Liver (tissue), 8 donors: ENCODE measurements at regions not wholly inside any gene's neighbourhood (a gene's known extent, or its start where the extent isn't known, plus 50 kb on each side); places are given as distances from the start of the nearest gene placed in this dataset.

Source experiments
- DNase-seq: peaks from one replicate; pipeline ENCODE4 v3.0.0-alpha.2; 2017; ENCODE audit warnings: low spot score
- H3K27ac ChIP-seq, 2 donors: one replicate each; pipeline ENCODE4 v1.7.0; 2013; ENCODE audit warnings: inconsistent platforms in 2 of 2, low read length in 2 of 2, control low read depth in 1 of 2, low read depth in 1 of 2, mild to moderate bottlenecking in 1 of 2
- H3K27me3 ChIP-seq, 4 donors: one replicate each; pipeline versions ENCODE4 v1.6.1 to v1.7.0; 2013; ENCODE audit warnings: low read length in 3 of 4, inconsistent platforms in 1 of 4, mild to moderate bottlenecking in 1 of 4, moderate library complexity in 1 of 4; ENCODE audit not compliant: control insufficient read depth in 4 of 4, insufficient read depth in 4 of 4
- H3K36me3 ChIP-seq, 4 donors: one replicate each; pipeline versions ENCODE4 v1.6.1 to v1.7.0; 2013; ENCODE audit warnings: low read length in 3 of 4, mild to moderate bottlenecking in 3 of 4, low read depth in 1 of 4, moderate library complexity in 1 of 4; ENCODE audit not compliant: control insufficient read depth in 4 of 4, insufficient read depth in 3 of 4
- H3K4me1 ChIP-seq, 4 donors: one replicate each; pipeline versions ENCODE4 v1.6.1 to v1.7.0; 2013; ENCODE audit warnings: low read length in 3 of 4, mild to moderate bottlenecking in 3 of 4, moderate library complexity in 1 of 4; ENCODE audit not compliant: control insufficient read depth in 4 of 4, insufficient read depth in 4 of 4
- H3K4me3 ChIP-seq, 3 donors: one replicate each; pipeline versions ENCODE4 v1.6.1 to v1.7.0; 2013; ENCODE audit warnings: low read length in 3 of 3, control low read depth in 1 of 3, low read depth in 1 of 3, mild to moderate bottlenecking in 1 of 3
- H3K9ac ChIP-seq, 2 donors: one replicate each; pipeline ENCODE4 v1.7.0; 2013; ENCODE audit warnings: low read length in 2 of 2, mild to moderate bottlenecking in 2 of 2, moderate library complexity in 2 of 2, control low read depth in 1 of 2, low read depth in 1 of 2
- H3K9me3 ChIP-seq, 4 donors: one replicate each; pipeline versions ENCODE4 v1.6.1 to v1.7.0; 2013; ENCODE audit warnings: low read length in 3 of 4; ENCODE audit not compliant: control insufficient read depth in 4 of 4
- EGR1 ChIP-seq, 2 donors: IDR thresholded peaks; 2 replicates each; pipeline ENCODE4 v1.6.1; 2016 to 2018; ENCODE audit warnings: antibody characterized with exemption in 2 of 2, low read depth in 2 of 2
- FOXA1 ChIP-seq: IDR thresholded peaks from 2 replicates; pipeline ENCODE4 v1.6.1; 2016; ENCODE audit warnings: antibody characterized with exemption
- FOXA2 ChIP-seq: IDR thresholded peaks from 2 replicates; pipeline ENCODE4 v1.6.1; 2016; ENCODE audit warnings: antibody characterized with exemption
- GABPA ChIP-seq, 2 donors: IDR thresholded peaks in 1 of 2; conservative IDR thresholded peaks in 1 of 2; 2 replicates each; pipeline ENCODE4 v1.6.1; 2016; ENCODE audit warnings: antibody characterized with exemption in 2 of 2, mild to moderate bottlenecking in 1 of 2, moderate library complexity in 1 of 2
- HNF4A ChIP-seq, 2 donors: conservative IDR thresholded peaks; 2 replicates each; pipeline ENCODE4 v1.6.1; 2016; ENCODE audit warnings: antibody characterized with exemption in 2 of 2, mild to moderate bottlenecking in 2 of 2
- HNF4G ChIP-seq: IDR thresholded peaks from 2 replicates; pipeline ENCODE4 v1.6.1; 2016; ENCODE audit warnings: antibody characterized with exemption
- JUND ChIP-seq, 2 donors: IDR thresholded peaks; 2 replicates each; pipeline ENCODE4 v1.6.1; 2016; ENCODE audit warnings: antibody characterized with exemption in 2 of 2
- NR2F2 ChIP-seq: IDR thresholded peaks from 2 replicates; pipeline ENCODE4 v1.6.1; 2016; ENCODE audit warnings: antibody characterized with exemption
- RAD21 ChIP-seq, 2 donors: IDR thresholded peaks; 2 replicates each; pipeline ENCODE4 v1.6.1; 2016; ENCODE audit warnings: antibody characterized with exemption in 2 of 2, mild to moderate bottlenecking in 2 of 2
- RXRA ChIP-seq, 2 donors: IDR thresholded peaks; 2 replicates each; pipeline ENCODE4 v1.6.1; 2017 to 2018; ENCODE audit warnings: antibody characterized with exemption in 2 of 2, mild to moderate bottlenecking in 1 of 2
- SP1 ChIP-seq: IDR thresholded peaks from 2 replicates; pipeline ENCODE4 v1.6.1; 2018; ENCODE audit warnings: antibody characterized with exemption, mild to moderate bottlenecking
- TAF1 ChIP-seq: conservative IDR thresholded peaks from 2 replicates; pipeline ENCODE4 v1.6.1; 2016; ENCODE audit warnings: antibody characterized with exemption, mild to moderate bottlenecking
- YY1 ChIP-seq: IDR thresholded peaks from 2 replicates; pipeline ENCODE4 v1.6.1; 2016; ENCODE audit warnings: antibody characterized with exemption, mild to moderate bottlenecking
- WGBS: extraction: QIAGEN DNeasy Blood & Tissue Kit; methylation state at CpG from one replicate; pipeline ENCODE4 v1.1.7; 2013; 5-methylcytosine and 5-hydroxymethylcytosine counted together
- TF ChIP-seq, protein P1 (sequence below): fragments of 150-350 bp; IDR thresholded peaks from 2 replicates; pipeline ENCODE4 v1.5.1; 2017; ENCODE audit warnings: improper control_type of control experiment, low read depth, low read length; ENCODE audit not compliant: missing input control
- TF ChIP-seq, protein P2 (sequence below): IDR thresholded peaks from 2 replicates; pipeline ENCODE4 v1.6.1; 2016; ENCODE audit warnings: antibody characterized with exemption, mild to moderate bottlenecking
- TF ChIP-seq, protein P3 (sequence below): IDR thresholded peaks from 2 replicates; pipeline ENCODE4 v1.6.1; 2016; ENCODE audit warnings: antibody characterized with exemption
- TF ChIP-seq, protein P4 (sequence below): IDR thresholded peaks from 2 replicates; pipeline ENCODE4 v1.6.1; 2016; ENCODE audit warnings: antibody characterized with exemption
- TF ChIP-seq, protein P5 (sequence below): IDR thresholded peaks from 2 replicates; pipeline ENCODE4 v1.6.1; 2016; ENCODE audit warnings: antibody characterized with exemption
- donor health status: healthy.
- donor health status: healthy.
- donor health status: healthy.
- donor health status: healthy.
- donor health status: healthy.

DNA sequence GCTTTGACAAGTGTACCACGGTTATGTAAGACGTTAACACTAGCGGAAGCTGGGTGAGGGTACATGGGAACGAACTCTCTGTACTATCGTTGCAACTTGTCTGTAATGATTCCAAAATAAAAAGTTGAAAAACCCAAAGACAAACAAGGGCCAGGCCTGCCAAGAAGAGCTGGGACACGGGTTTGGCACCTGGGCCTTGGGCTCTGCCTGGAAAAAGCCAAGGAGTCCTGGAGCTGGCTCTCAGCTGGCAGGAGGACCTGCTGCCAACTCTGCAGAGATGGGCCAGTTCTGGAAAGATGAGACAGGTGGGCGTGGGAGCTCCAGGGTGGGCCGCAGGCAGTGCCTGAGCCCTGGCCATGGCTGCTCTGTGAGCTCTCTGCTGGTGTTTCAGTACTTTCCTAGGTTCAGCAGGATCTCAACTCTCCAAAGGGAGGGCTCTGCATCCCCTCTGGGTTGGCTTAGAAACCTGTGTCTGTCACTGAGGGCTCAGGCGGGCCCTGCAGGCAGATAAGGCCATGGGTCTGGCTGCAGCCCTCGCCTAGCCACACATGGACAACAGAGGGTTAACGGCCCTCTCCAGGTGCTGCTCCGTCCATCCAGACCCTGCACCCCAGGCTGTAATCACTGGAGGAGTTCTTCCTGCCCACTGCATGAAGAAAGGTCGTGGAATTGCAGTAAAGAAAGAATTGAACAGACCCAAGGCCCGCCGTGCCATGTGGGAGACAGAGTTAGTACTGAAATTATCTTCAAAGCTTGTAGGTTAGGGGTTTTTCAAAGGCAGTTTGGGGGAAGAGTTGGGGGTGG lies 89.9 kb downstream of the RHOB start:
- H3K9me3 ChIP-seq = no peaks in the 10 kb centered on the region
- peaks cover 40 to 65% (median 56%) of the 10 kb centered on the region in 4 donors for H3K4me1 ChIP-seq
- peak overlapping the region in 2 of 3 donors; percentile 5 to 24 for H3K4me3 ChIP-seq
- H3K27ac ChIP-seq = peak overlapping the region; percentile 94
- TF ChIP-seq RAD21 (IDR thresholded peaks at IDR 0.05) = peak; percentile 54 to 63
- peak in 1 of 2 donors; percentile 46 for TF ChIP-seq GABPA (IDR thresholded peaks at IDR 0.05 in 1 of 2, conservative IDR thresholded peaks at IDR 0.05 in 1 of 2)
- no peak for TF ChIP-seq YY1
- peak in 1 of 2 donors; percentile 41 for TF ChIP-seq EGR1 (IDR thresholded peaks at IDR 0.05; ENCODE audit: low read depth in 2 of 2)
- TF ChIP-seq SP1 = peak; percentile 87
- peak; percentile 29 for TF ChIP-seq FOXA2
- TF ChIP-seq, protein P1, sequence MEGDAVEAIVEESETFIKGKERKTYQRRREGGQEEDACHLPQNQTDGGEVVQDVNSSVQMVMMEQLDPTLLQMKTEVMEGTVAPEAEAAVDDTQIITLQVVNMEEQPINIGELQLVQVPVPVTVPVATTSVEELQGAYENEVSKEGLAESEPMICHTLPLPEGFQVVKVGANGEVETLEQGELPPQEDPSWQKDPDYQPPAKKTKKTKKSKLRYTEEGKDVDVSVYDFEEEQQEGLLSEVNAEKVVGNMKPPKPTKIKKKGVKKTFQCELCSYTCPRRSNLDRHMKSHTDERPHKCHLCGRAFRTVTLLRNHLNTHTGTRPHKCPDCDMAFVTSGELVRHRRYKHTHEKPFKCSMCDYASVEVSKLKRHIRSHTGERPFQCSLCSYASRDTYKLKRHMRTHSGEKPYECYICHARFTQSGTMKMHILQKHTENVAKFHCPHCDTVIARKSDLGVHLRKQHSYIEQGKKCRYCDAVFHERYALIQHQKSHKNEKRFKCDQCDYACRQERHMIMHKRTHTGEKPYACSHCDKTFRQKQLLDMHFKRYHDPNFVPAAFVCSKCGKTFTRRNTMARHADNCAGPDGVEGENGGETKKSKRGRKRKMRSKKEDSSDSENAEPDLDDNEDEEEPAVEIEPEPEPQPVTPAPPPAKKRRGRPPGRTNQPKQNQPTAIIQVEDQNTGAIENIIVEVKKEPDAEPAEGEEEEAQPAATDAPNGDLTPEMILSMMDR = no peak
- TF ChIP-seq, protein P2, sequence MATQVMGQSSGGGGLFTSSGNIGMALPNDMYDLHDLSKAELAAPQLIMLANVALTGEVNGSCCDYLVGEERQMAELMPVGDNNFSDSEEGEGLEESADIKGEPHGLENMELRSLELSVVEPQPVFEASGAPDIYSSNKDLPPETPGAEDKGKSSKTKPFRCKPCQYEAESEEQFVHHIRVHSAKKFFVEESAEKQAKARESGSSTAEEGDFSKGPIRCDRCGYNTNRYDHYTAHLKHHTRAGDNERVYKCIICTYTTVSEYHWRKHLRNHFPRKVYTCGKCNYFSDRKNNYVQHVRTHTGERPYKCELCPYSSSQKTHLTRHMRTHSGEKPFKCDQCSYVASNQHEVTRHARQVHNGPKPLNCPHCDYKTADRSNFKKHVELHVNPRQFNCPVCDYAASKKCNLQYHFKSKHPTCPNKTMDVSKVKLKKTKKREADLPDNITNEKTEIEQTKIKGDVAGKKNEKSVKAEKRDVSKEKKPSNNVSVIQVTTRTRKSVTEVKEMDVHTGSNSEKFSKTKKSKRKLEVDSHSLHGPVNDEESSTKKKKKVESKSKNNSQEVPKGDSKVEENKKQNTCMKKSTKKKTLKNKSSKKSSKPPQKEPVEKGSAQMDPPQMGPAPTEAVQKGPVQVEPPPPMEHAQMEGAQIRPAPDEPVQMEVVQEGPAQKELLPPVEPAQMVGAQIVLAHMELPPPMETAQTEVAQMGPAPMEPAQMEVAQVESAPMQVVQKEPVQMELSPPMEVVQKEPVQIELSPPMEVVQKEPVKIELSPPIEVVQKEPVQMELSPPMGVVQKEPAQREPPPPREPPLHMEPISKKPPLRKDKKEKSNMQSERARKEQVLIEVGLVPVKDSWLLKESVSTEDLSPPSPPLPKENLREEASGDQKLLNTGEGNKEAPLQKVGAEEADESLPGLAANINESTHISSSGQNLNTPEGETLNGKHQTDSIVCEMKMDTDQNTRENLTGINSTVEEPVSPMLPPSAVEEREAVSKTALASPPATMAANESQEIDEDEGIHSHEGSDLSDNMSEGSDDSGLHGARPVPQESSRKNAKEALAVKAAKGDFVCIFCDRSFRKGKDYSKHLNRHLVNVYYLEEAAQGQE = no peak
- TF ChIP-seq, protein P3, sequence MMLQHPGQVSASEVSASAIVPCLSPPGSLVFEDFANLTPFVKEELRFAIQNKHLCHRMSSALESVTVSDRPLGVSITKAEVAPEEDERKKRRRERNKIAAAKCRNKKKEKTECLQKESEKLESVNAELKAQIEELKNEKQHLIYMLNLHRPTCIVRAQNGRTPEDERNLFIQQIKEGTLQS = peak; percentile 62
- TF ChIP-seq, protein P4, sequence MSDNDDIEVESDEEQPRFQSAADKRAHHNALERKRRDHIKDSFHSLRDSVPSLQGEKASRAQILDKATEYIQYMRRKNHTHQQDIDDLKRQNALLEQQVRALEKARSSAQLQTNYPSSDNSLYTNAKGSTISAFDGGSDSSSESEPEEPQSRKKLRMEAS = peak; percentile 69
- no peak for TF ChIP-seq TAF1
- TF ChIP-seq HNF4A (conservative IDR thresholded peaks at IDR 0.05) = peak; percentile 81 to 91
- peak; percentile 90 to 96 for TF ChIP-seq RXRA (IDR thresholded peaks at IDR 0.05)
- no peak for TF ChIP-seq NR2F2
- peak; percentile 19 for TF ChIP-seq HNF4G
- TF ChIP-seq, protein P5, sequence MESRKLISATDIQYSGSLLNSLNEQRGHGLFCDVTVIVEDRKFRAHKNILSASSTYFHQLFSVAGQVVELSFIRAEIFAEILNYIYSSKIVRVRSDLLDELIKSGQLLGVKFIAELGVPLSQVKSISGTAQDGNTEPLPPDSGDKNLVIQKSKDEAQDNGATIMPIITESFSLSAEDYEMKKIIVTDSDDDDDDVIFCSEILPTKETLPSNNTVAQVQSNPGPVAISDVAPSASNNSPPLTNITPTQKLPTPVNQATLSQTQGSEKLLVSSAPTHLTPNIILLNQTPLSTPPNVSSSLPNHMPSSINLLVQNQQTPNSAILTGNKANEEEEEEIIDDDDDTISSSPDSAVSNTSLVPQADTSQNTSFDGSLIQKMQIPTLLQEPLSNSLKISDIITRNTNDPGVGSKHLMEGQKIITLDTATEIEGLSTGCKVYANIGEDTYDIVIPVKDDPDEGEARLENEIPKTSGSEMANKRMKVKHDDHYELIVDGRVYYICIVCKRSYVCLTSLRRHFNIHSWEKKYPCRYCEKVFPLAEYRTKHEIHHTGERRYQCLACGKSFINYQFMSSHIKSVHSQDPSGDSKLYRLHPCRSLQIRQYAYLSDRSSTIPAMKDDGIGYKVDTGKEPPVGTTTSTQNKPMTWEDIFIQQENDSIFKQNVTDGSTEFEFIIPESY = peak; percentile 85
- TF ChIP-seq FOXA1 = peak; percentile 16
- peak; percentile 34 to 76 for TF ChIP-seq JUND (IDR thresholded peaks at IDR 0.05)
- peak overlapping the region in 1 of 2 donors; percentile 75 for H3K9ac ChIP-seq
- no peaks in the 10 kb centered on the region for H3K27me3 ChIP-seq
- H3K36me3 ChIP-seq = no peaks in the 10 kb centered on the region
- 44% methylated on average over 15 of the region's 15 CpGs for WGBS
- DNase-seq = no peak
